NCI-H187 (cell line): ENCODE measurements at regions not wholly inside any gene's neighbourhood (a gene's known extent, or its start where the extent isn't known, plus 50 kb on each side); places are given as distances from the start of the nearest gene placed in this dataset.

Source experiments
- DNase-seq, 2 experiments: peaks; one replicate each; lab custom pipeline; 2025; lab: John Stamatoyannopoulos, UW

- DNase-seq: no peak
Measured at GRCh38 chr1:82948386-82948785, 1050.5 kb downstream of the TTLL7 start.

GRCh38 chr1:82947278-82947677 is 1051.7 kb downstream of the TTLL7 start:
- DNase-seq: no peak

- no peak for DNase-seq
Measured at GRCh38 chr1:82946096-82946605, 1052.8 kb downstream of the TTLL7 start.

- DNase-seq: no peak
Measured at GRCh38 chr1:82944822-82945221, 1054.1 kb downstream of the TTLL7 start.

GRCh38 chr1:82934074-82934473 is 1064.9 kb downstream of the TTLL7 start:
- no peak for DNase-seq

GRCh38 chr1:82932727-82933126 is 1066.2 kb downstream of the TTLL7 start:
- no peak for DNase-seq

GRCh38 chr1:82932207-82932606 is 1066.7 kb downstream of the TTLL7 start:
- no peak for DNase-seq

- DNase-seq: no peak
Measured at GRCh38 chr1:82931006-82931405, 1067.9 kb downstream of the TTLL7 start.

- DNase-seq: no peak
Measured at GRCh38 chr1:82927753-82928152, 1071.2 kb downstream of the TTLL7 start.

GRCh38 chr1:82924666-82925065 is 1074.3 kb downstream of the TTLL7 start:
- DNase-seq: no peak

GRCh38 chr1:82923931-82924330 is 1075.0 kb downstream of the TTLL7 start:
- no peak for DNase-seq

- DNase-seq: no peak
Measured at GRCh38 chr1:82921759-82922158, 1077.2 kb downstream of the TTLL7 start.

- DNase-seq: no peak
Measured at GRCh38 chr1:82920418-82921248, 1078.3 kb downstream of the TTLL7 start.

GRCh38 chr1:82919837-82920236 is 1079.1 kb downstream of the TTLL7 start:
- no peak for DNase-seq

GRCh38 chr1:82907313-82907712 is 1091.6 kb downstream of the TTLL7 start:
- DNase-seq: no peak

- DNase-seq: no peak
Measured at GRCh38 chr1:82903626-82904025, 1095.3 kb downstream of the TTLL7 start.

- DNase-seq: no peak
Measured at GRCh38 chr1:82901561-82901960, 1097.4 kb downstream of the TTLL7 start.

GRCh38 chr1:82901118-82901517 is 1097.8 kb downstream of the TTLL7 start:
- DNase-seq: no peak

GRCh38 chr1:82899017-82899416 is 1098.3 kb downstream of the ADGRL2 start:
- no peak for DNase-seq

- DNase-seq: no peak
Measured at GRCh38 chr1:82897549-82897948, 1096.8 kb downstream of the ADGRL2 start.

GRCh38 chr1:82896036-82896435 is 1095.3 kb downstream of the ADGRL2 start:
- DNase-seq: no peak

GRCh38 chr1:82894635-82895034 is 1093.9 kb downstream of the ADGRL2 start:
- DNase-seq: no peak

- DNase-seq: no peak
Measured at GRCh38 chr1:82893712-82894470, 1093.2 kb downstream of the ADGRL2 start.
